Liver (tissue), 7 donors: ENCODE measurements at regions not wholly inside any gene's neighbourhood (a gene's known extent, or its start where the extent isn't known, plus 50 kb on each side); places are given as distances from the start of the nearest gene placed in this dataset.

ENCODE experiments used
- DNase-seq: peaks from one replicate; pipeline ENCODE4 v3.0.0-alpha.2; 2017; ENCODE audit warnings: low spot score
- H3K27ac ChIP-seq, 2 donors: one replicate each; pipeline ENCODE4 v1.7.0; 2013; ENCODE audit warnings: inconsistent platforms in 2 of 2, low read length in 2 of 2, control low read depth in 1 of 2, low read depth in 1 of 2, mild to moderate bottlenecking in 1 of 2
- H3K27me3 ChIP-seq, 4 donors: one replicate each; pipeline versions ENCODE4 v1.6.1 to v1.7.0; 2013; ENCODE audit warnings: low read length in 3 of 4, inconsistent platforms in 1 of 4, mild to moderate bottlenecking in 1 of 4, moderate library complexity in 1 of 4; ENCODE audit not compliant: control insufficient read depth in 4 of 4, insufficient read depth in 4 of 4
- H3K36me3 ChIP-seq, 4 donors: one replicate each; pipeline versions ENCODE4 v1.6.1 to v1.7.0; 2013; ENCODE audit warnings: low read length in 3 of 4, mild to moderate bottlenecking in 3 of 4, low read depth in 1 of 4, moderate library complexity in 1 of 4; ENCODE audit not compliant: control insufficient read depth in 4 of 4, insufficient read depth in 3 of 4
- H3K4me1 ChIP-seq, 4 donors: one replicate each; pipeline versions ENCODE4 v1.6.1 to v1.7.0; 2013; ENCODE audit warnings: low read length in 3 of 4, mild to moderate bottlenecking in 3 of 4, moderate library complexity in 1 of 4; ENCODE audit not compliant: control insufficient read depth in 4 of 4, insufficient read depth in 4 of 4
- H3K4me3 ChIP-seq, 3 donors: one replicate each; pipeline versions ENCODE4 v1.6.1 to v1.7.0; 2013; ENCODE audit warnings: low read length in 3 of 3, control low read depth in 1 of 3, low read depth in 1 of 3, mild to moderate bottlenecking in 1 of 3
- H3K9ac ChIP-seq, 2 donors: one replicate each; pipeline ENCODE4 v1.7.0; 2013; ENCODE audit warnings: low read length in 2 of 2, mild to moderate bottlenecking in 2 of 2, moderate library complexity in 2 of 2, control low read depth in 1 of 2, low read depth in 1 of 2
- H3K9me3 ChIP-seq, 4 donors: one replicate each; pipeline versions ENCODE4 v1.6.1 to v1.7.0; 2013; ENCODE audit warnings: low read length in 3 of 4; ENCODE audit not compliant: control insufficient read depth in 4 of 4
- EGR1 ChIP-seq, 2 donors: IDR thresholded peaks; 2 replicates each; pipeline ENCODE4 v1.6.1; 2016 to 2018; ENCODE audit warnings: antibody characterized with exemption in 2 of 2, low read depth in 2 of 2
- FOXA1 ChIP-seq: IDR thresholded peaks from 2 replicates; pipeline ENCODE4 v1.6.1; 2016; ENCODE audit warnings: antibody characterized with exemption
- FOXA2 ChIP-seq: IDR thresholded peaks from 2 replicates; pipeline ENCODE4 v1.6.1; 2016; ENCODE audit warnings: antibody characterized with exemption
- GABPA ChIP-seq, 2 donors: IDR thresholded peaks in 1 of 2; conservative IDR thresholded peaks in 1 of 2; 2 replicates each; pipeline ENCODE4 v1.6.1; 2016; ENCODE audit warnings: antibody characterized with exemption in 2 of 2, mild to moderate bottlenecking in 1 of 2, moderate library complexity in 1 of 2
- HNF4A ChIP-seq, 2 donors: conservative IDR thresholded peaks; 2 replicates each; pipeline ENCODE4 v1.6.1; 2016; ENCODE audit warnings: antibody characterized with exemption in 2 of 2, mild to moderate bottlenecking in 2 of 2
- HNF4G ChIP-seq: IDR thresholded peaks from 2 replicates; pipeline ENCODE4 v1.6.1; 2016; ENCODE audit warnings: antibody characterized with exemption
- JUND ChIP-seq, 2 donors: IDR thresholded peaks; 2 replicates each; pipeline ENCODE4 v1.6.1; 2016; ENCODE audit warnings: antibody characterized with exemption in 2 of 2
- NR2F2 ChIP-seq: IDR thresholded peaks from 2 replicates; pipeline ENCODE4 v1.6.1; 2016; ENCODE audit warnings: antibody characterized with exemption
- RAD21 ChIP-seq, 2 donors: IDR thresholded peaks; 2 replicates each; pipeline ENCODE4 v1.6.1; 2016; ENCODE audit warnings: antibody characterized with exemption in 2 of 2, mild to moderate bottlenecking in 2 of 2
- REST ChIP-seq: IDR thresholded peaks from 2 replicates; pipeline ENCODE4 v1.6.1; 2016; ENCODE audit warnings: antibody characterized with exemption, mild to moderate bottlenecking
- RXRA ChIP-seq, 2 donors: IDR thresholded peaks; 2 replicates each; pipeline ENCODE4 v1.6.1; 2017 to 2018; ENCODE audit warnings: antibody characterized with exemption in 2 of 2, mild to moderate bottlenecking in 1 of 2
- SP1 ChIP-seq: IDR thresholded peaks from 2 replicates; pipeline ENCODE4 v1.6.1; 2018; ENCODE audit warnings: antibody characterized with exemption, mild to moderate bottlenecking
- TAF1 ChIP-seq: conservative IDR thresholded peaks from 2 replicates; pipeline ENCODE4 v1.6.1; 2016; ENCODE audit warnings: antibody characterized with exemption, mild to moderate bottlenecking
- YY1 ChIP-seq: IDR thresholded peaks from 2 replicates; pipeline ENCODE4 v1.6.1; 2016; ENCODE audit warnings: antibody characterized with exemption, mild to moderate bottlenecking
- WGBS: extraction: QIAGEN DNeasy Blood & Tissue Kit; methylation state at CpG from one replicate; pipeline ENCODE4 v1.1.7; 2013; 5-methylcytosine and 5-hydroxymethylcytosine counted together
- TF ChIP-seq, protein P1 (sequence below): IDR thresholded peaks from 2 replicates; pipeline ENCODE4 v1.6.1; 2016; ENCODE audit warnings: antibody characterized with exemption
- TF ChIP-seq, protein P2 (sequence below): IDR thresholded peaks from 2 replicates; pipeline ENCODE4 v1.6.1; 2016; ENCODE audit warnings: antibody characterized with exemption
- donor health status: healthy.
- donor health status: healthy.
- donor health status: healthy.
- donor health status: healthy.

DNA sequence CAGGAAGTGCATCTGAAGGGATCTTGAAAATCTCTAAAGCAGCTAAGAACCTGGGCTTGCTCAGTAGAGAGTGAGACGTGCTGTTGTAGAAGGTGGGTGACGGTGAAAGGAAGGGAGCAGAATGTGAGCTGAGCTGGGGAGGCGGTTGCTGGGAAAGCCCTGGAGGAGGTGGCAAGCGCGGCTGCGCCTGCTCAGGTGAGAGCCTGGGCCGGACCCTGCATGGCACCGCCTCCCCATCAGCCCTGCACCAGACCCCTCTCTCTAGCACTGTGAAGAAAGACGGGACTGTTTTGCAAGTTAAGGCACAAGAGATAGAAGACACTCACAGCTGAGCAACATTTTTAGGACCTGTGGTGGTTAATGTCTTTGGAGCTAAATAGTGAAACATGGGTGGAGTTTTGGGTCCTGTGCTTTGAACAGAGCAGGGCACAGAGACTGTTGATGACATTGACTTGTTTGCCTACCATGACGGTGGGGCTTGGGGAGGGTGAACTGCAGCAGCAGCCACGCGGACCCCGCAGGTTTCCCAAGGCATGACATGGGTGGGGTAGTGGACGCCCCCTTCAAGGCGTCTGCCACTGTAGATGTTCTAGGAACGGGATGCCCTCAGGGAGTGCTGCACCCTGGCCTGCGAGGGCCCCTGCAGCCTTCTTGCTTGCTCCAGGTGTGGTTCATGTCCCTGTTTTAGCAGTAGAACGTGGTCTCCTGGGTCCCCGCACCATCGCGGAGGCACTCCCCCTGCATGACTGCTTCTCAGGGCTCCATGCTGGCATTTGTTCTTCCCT lies 245.3 kb downstream of the TSN start (continued):
- TF ChIP-seq REST (no peak), GABPA (IDR thresholded peaks at IDR 0.05 in 1 of 2, conservative IDR thresholded peaks at IDR 0.05 in 1 of 2) (no peak), JUND (IDR thresholded peaks at IDR 0.05) (no peak)

- H3K4me3 ChIP-seq = no peak overlapping the region
- no peaks in the 10 kb centered on the region for H3K9me3 ChIP-seq
- H3K27me3 ChIP-seq = no peaks in the 10 kb centered on the region
- H3K27ac ChIP-seq = no peak overlapping the region
- WGBS = 83% methylated on average over 7 of the region's 7 CpGs
- TF ChIP-seq, protein P1, sequence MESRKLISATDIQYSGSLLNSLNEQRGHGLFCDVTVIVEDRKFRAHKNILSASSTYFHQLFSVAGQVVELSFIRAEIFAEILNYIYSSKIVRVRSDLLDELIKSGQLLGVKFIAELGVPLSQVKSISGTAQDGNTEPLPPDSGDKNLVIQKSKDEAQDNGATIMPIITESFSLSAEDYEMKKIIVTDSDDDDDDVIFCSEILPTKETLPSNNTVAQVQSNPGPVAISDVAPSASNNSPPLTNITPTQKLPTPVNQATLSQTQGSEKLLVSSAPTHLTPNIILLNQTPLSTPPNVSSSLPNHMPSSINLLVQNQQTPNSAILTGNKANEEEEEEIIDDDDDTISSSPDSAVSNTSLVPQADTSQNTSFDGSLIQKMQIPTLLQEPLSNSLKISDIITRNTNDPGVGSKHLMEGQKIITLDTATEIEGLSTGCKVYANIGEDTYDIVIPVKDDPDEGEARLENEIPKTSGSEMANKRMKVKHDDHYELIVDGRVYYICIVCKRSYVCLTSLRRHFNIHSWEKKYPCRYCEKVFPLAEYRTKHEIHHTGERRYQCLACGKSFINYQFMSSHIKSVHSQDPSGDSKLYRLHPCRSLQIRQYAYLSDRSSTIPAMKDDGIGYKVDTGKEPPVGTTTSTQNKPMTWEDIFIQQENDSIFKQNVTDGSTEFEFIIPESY = no peak
- no peak for TF ChIP-seq FOXA1
- no peak for TF ChIP-seq EGR1 (IDR thresholded peaks at IDR 0.05; ENCODE audit: low read depth in 2 of 2)
- H3K9ac ChIP-seq = no peak overlapping the region
- H3K36me3 ChIP-seq = no peaks in the 10 kb centered on the region
- no peak for DNase-seq
- no peaks in the 10 kb centered on the region for H3K4me1 ChIP-seq
Measured at GRCh38 chr2:122001441-122001874, 246.0 kb downstream of the TSN start.

DNA sequence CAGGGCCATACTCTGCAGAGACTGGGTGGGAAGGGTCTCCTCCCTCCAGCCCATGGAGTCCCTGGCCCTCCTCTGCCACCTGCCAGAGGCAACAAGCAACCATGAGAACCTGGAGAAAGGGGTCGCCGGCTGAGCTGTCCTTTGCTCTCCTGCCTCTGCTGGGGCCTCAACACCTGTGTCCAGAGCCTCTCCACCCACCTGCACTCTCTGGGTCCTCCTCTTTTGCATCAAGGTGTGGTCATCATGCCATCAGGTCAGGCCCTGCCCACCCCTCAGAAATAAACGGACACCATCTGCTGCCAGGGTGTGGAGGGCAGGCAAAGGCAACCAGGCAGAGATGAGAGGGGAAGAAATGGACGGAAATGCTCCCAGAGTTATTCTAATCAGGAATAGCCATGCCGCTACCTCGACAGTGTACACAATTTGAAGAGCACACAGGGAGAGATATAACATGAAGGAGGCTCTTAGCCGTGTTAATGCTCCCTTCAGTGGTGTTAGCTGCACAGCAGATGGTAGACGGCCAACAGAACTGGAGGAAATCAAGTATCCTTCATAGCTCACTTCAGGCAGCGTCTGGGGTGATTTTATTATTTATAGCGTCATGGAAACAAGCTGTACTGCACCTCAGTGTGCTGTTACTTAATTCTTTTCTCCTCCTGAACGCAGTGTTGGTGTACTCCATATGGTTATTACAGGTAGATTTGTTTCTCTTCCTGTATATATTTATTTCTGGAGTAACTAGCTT lies 247.9 kb downstream of the TSN start:
- 78% methylated on average over 11 of the region's 11 CpGs for WGBS
- TF ChIP-seq, protein P2, sequence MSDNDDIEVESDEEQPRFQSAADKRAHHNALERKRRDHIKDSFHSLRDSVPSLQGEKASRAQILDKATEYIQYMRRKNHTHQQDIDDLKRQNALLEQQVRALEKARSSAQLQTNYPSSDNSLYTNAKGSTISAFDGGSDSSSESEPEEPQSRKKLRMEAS = no peak
- TF ChIP-seq RXRA (IDR thresholded peaks at IDR 0.05) (no peak), HNF4A (conservative IDR thresholded peaks at IDR 0.05) (no peak), SP1 (no peak), REST (no peak), TAF1 (no peak), GABPA (IDR thresholded peaks at IDR 0.05 in 1 of 2, conservative IDR thresholded peaks at IDR 0.05 in 1 of 2) (no peak), FOXA2 (no peak), NR2F2 (no peak), JUND (IDR thresholded peaks at IDR 0.05) (no peak), HNF4G (no peak), EGR1 (IDR thresholded peaks at IDR 0.05; ENCODE audit: low read depth in 2 of 2) (no peak), YY1 (no peak), RAD21 (IDR thresholded peaks at IDR 0.05) (no peak), FOXA1 (no peak)
- TF ChIP-seq, protein P1 = no peak

More for the DNA sequence above, 247.9 kb downstream of the TSN start:
- DNase-seq = no peak
- Histone ChIP-seq H3K27me3 (no peaks in the 10 kb centered on the region), H3K9me3 (no peaks in the 10 kb centered on the region), H3K9ac (no peak overlapping the region), H3K4me3 (no peak overlapping the region), H3K27ac (no peak overlapping the region), H3K4me1 (no peaks in the 10 kb centered on the region), H3K36me3 (no peaks in the 10 kb centered on the region)
